K562 (cell line): ENCODE measurements at regions not wholly inside any gene's neighbourhood (a gene's known extent, or its start where the extent isn't known, plus 50 kb on each side); places are given as distances from the start of the nearest gene placed in this dataset.

Experiments
- ATAC-seq: fragments of 200-7000 bp; cut with Tn5 transposase; 3 replicates; pipeline ENCODE4 v1.9.1; 2020; ENCODE audit warnings: moderate library complexity
- BruUV-seq: library from RNA; stranded (reverse); fragments of 400-500 nt; replicated peaks from 2 replicates; lab custom pipeline; 2021; lab: Mats Ljungman, UMichigan
- CTCF ChIA-PET: fragments of 300-600 bp; formaldehyde crosslinking; extraction: SDS; loops from one replicate; lab custom pipeline; 2021; ENCODE audit warnings: low intra/inter-chr PET ratio; lab: Yijun Ruan, JAX
- POLR2A ChIA-PET: fragments of 300-600, 350-650 bp; sonication (Branson Sonifier 250); formaldehyde crosslinking; extraction: SDS; loops from one replicate; lab custom pipeline; 2021; ENCODE audit warnings: antibody characterized with exemption, inconsistent platforms; lab: Yijun Ruan, JAX
- DNase-seq, 4 experiments: peaks; one replicate each; pipeline versions ENCODE4 v3.0.0 to v3.0.0-alpha.2; 2011 to 2018; ENCODE audit warnings: low spot score in 3 of 4, mixed read lengths in 3 of 4; ENCODE audit errors: extremely low read depth in 1 of 4
- FAIRE-seq: peaks from 2 replicates; lab custom pipeline; 2011; peaks lifted over from hg19 to GRCh38; lab: Jason Lieb, UNC
- H2AFZ ChIP-seq: 2 replicates; pipeline ENCODE4 v1.6.0; 2011; ENCODE audit warnings: low read depth, low read length, control low read depth, inconsistent platforms
- H3K27ac ChIP-seq: fragments of 200-600 bp; 3 replicates; pipeline ENCODE4 v1.8.0; 2011; ENCODE audit warnings: low read depth, mild to moderate bottlenecking, control low read depth, inconsistent platforms, low read length, moderate library complexity, mixed read lengths; ENCODE audit errors: extremely low read depth
- H3K27me3 ChIP-seq, 2 experiments: fragments of 300-600 bp in 1 of 2; 2 replicates in 1 of 2; 3 replicates in 1 of 2; pipeline versions ENCODE4 v1.6.0 to v1.8.0; 2011; ENCODE audit warnings: inconsistent platforms in 2 of 2, low read length in 2 of 2, mild to moderate bottlenecking in 1 of 2, mixed read lengths in 1 of 2, moderate library complexity in 1 of 2; ENCODE audit not compliant: control insufficient read depth in 2 of 2, insufficient read depth in 2 of 2
- H3K36me3 ChIP-seq: fragments of 300-600 bp; 3 replicates; pipeline ENCODE4 v1.8.0; 2011; ENCODE audit warnings: mild to moderate bottlenecking, low read length, inconsistent platforms; ENCODE audit not compliant: control insufficient read depth, insufficient read depth
- H3K4me1 ChIP-seq, 2 experiments: fragments of 200-600 bp in 1 of 2; replicated peaks in 1 of 2; 2 replicates in 1 of 2; 3 replicates in 1 of 2; pipeline versions ENCODE4 v1.5.1 to v1.8.0; 2011; ENCODE audit warnings: inconsistent platforms in 2 of 2, low read length in 2 of 2, mild to moderate bottlenecking in 1 of 2, mixed read lengths in 1 of 2, moderate library complexity in 1 of 2; ENCODE audit not compliant: control insufficient read depth in 2 of 2, insufficient read depth in 2 of 2
- H3K4me2 ChIP-seq: 2 replicates; pipeline ENCODE4 v1.6.1; 2011; ENCODE audit warnings: low read length, control low read depth, inconsistent platforms, mixed read lengths; ENCODE audit not compliant: insufficient read depth
- H3K4me3 ChIP-seq: fragments of 200-600 bp; sonication (generic), shearing (Covaris generic); 2 replicates; pipeline ENCODE4 v1.5.1; 2016; ENCODE audit warnings: control low read depth, inconsistent platforms
- H3K79me2 ChIP-seq: fragments of 200-600 bp; 3 replicates; pipeline ENCODE4 v1.8.0; 2011; ENCODE audit warnings: low read length, inconsistent platforms; ENCODE audit not compliant: control insufficient read depth, insufficient read depth
- H3K9ac ChIP-seq, 2 experiments: 2 replicates each; pipeline versions ENCODE4 v1.6.0 to v1.6.1; 2011; ENCODE audit warnings: low read depth in 2 of 2, low read length in 2 of 2, control low read depth in 1 of 2, inconsistent platforms in 1 of 2, mild to moderate bottlenecking in 1 of 2, mixed read lengths in 1 of 2; ENCODE audit not compliant: insufficient read depth in 1 of 2
- H3K9me1 ChIP-seq: one replicate; pipeline ENCODE4 v1.6.0; 2011; ENCODE audit warnings: inconsistent platforms, mild to moderate bottlenecking, low read length, moderate library complexity; ENCODE audit not compliant: control insufficient read depth, insufficient read depth
- H3K9me3 ChIP-seq: replicated peaks from 2 replicates; pipeline ENCODE4 v1.5.1; 2011; ENCODE audit warnings: low read depth, low read length, inconsistent platforms; ENCODE audit not compliant: control insufficient read depth, insufficient read depth
- H4K20me1 ChIP-seq: replicated peaks from 2 replicates; pipeline ENCODE4 v1.6.1; 2011; ENCODE audit warnings: low read length, inconsistent platforms, mixed read lengths; ENCODE audit not compliant: control insufficient read depth, insufficient read depth
- ARID3A ChIP-seq: IDR thresholded peaks from 2 replicates; pipeline ENCODE4 v1.6.1; 2012; ENCODE audit warnings: low read depth, low read length, improper control_type of control experiment, borderline replicate concordance
- CC2D1A ChIP-seq: fragments of 450-650 bp; IDR thresholded peaks from 2 replicates; pipeline ENCODE4 v1.6.1; 2017; ENCODE audit warnings: mild to moderate bottlenecking
- FOS ChIP-seq: IDR thresholded peaks from 3 replicates; pipeline ENCODE4 v1.6.1; 2011; ENCODE audit not compliant: insufficient read length; ENCODE audit errors: extremely low read depth
- FOXK2 ChIP-seq, 2 experiments: fragments of 450-650 bp; IDR thresholded peaks in 1 of 2; conservative IDR thresholded peaks in 1 of 2; 2 replicates each; pipeline ENCODE4 v1.6.1; 2016; ENCODE audit warnings: low read depth in 2 of 2, mild to moderate bottlenecking in 1 of 2
- HOXB6 ChIP-seq: fragments of 250-450 bp; sonication (Bioruptor Pico); IDR thresholded peaks from 2 replicates; pipeline ENCODE4 v1.5.1; 2022; ENCODE audit warnings: mild to moderate bottlenecking, borderline replicate concordance
- KAT8 ChIP-seq: fragments of 450-650 bp; IDR thresholded peaks from 2 replicates; pipeline ENCODE4 v1.6.1; 2016; ENCODE audit warnings: low read depth, mild to moderate bottlenecking
- LEF1 ChIP-seq: fragments of 450-650 bp; IDR thresholded peaks from 2 replicates; pipeline ENCODE4 v1.6.1; 2016; ENCODE audit warnings: mild to moderate bottlenecking
- MCM2 ChIP-seq: fragments of 450-650 bp; IDR thresholded peaks from 2 replicates; pipeline ENCODE4 v1.6.1; 2017; ENCODE audit warnings: low read depth, mild to moderate bottlenecking
- NR2C1 ChIP-seq, 2 experiments: fragments of 450-650 bp; IDR thresholded peaks; 2 replicates each; pipeline ENCODE4 v1.6.1; 2017; ENCODE audit warnings: mild to moderate bottlenecking in 2 of 2, antibody characterized with exemption in 1 of 2, inconsistent platforms in 1 of 2, missing compliant biosample characterization in 1 of 2, missing genetic modification characterization in 1 of 2
- PHF8 ChIP-seq: fragments of 200-600 bp; sonication (generic); IDR thresholded peaks from 2 replicates; pipeline ENCODE4 v1.6.1; 2012; ENCODE audit warnings: mixed run types, mild to moderate bottlenecking, inconsistent platforms, low read length, moderate library complexity, borderline replicate concordance
- SLC30A9 ChIP-seq: fragments of 250-450 bp; sonication (Bioruptor Pico); IDR thresholded peaks from 2 replicates; pipeline ENCODE4 v1.8.0; 2022; ENCODE audit warnings: mild to moderate bottlenecking, moderate library complexity
- STAT5B ChIP-seq: fragments of 250-450 bp; sonication (Bioruptor Pico); IDR thresholded peaks from 2 replicates; pipeline ENCODE4 v1.8.0; 2021; ENCODE audit warnings: mild to moderate bottlenecking, inconsistent platforms
- ZC3H8 ChIP-seq: fragments of 450-650 bp; IDR thresholded peaks from 2 replicates; pipeline ENCODE4 v1.6.1; 2017
- ZNF280B ChIP-seq: fragments of 250-450 bp; sonication (Bioruptor Pico); IDR thresholded peaks from 2 replicates; pipeline ENCODE4 v1.5.1; 2021; ENCODE audit warnings: mild to moderate bottlenecking
- ZNF764 ChIP-seq: fragments of 250-450 bp; sonication (Bioruptor Pico); IDR thresholded peaks from 2 replicates; pipeline ENCODE4 v1.4.0; 2020; ENCODE audit warnings: low read depth, mild to moderate bottlenecking, moderate library complexity
- in situ Hi-C: fragments of 300-500 bp; cut with MboI; formaldehyde crosslinking; loops from 4 replicates; pipeline ENCODE4 v1.15.0; 2018; ENCODE audit warnings: inconsistent platforms, mixed read lengths
- intact Hi-C: fragments of 100-400 bp; cut with micrococcal nuclease; formaldehyde crosslinking; loops from 2 replicates; pipeline ENCODE4 v1.14.2; 2022

GRCh38 chr4:160492181-160492580, 1389.3 kb downstream of the RAPGEF2 start:
- intact Hi-C loops = no loop called here
- Histone ChIP-seq H2AFZ (no peak overlapping the region), H3K4me1 (no peaks in the 10 kb centered on the region), H3K4me3 (no peak overlapping the region), H4K20me1 (no peaks in the 10 kb centered on the region), H3K4me2 (no peak overlapping the region), H3K9me1 (no peaks in the 10 kb centered on the region), H3K79me2 (no peaks in the 10 kb centered on the region), H3K27me3 (no peaks in the 10 kb centered on the region), H3K27ac (no peak overlapping the region), H3K9me3 (no peaks in the 10 kb centered on the region), H3K36me3 (no peaks in the 10 kb centered on the region), H3K9ac (no peak overlapping the region)
- no peak for TF ChIP-seq PHF8
- no peak for TF ChIP-seq HOXB6
- no peak for TF ChIP-seq STAT5B (CRISPR knock-in tag)
- TF ChIP-seq ZNF764 (CRISPR knock-in tag) = no peak
- TF ChIP-seq ZNF280B (CRISPR knock-in tag) = no peak
- no peak for TF ChIP-seq ARID3A
- no peak for TF ChIP-seq MCM2
- no peak for TF ChIP-seq KAT8
- no peak for TF ChIP-seq SLC30A9
- no peak for TF ChIP-seq FOXK2 (conservative IDR thresholded peaks at IDR 0.05 in 1 of 2, IDR thresholded peaks at IDR 0.05 in 1 of 2; ENCODE audit: low read depth in 2 of 2)
- no peak for TF ChIP-seq CC2D1A
- no peak for TF ChIP-seq FOS
- TF ChIP-seq NR2C1 (IDR thresholded peaks at IDR 0.05) = no peak
- no peak for TF ChIP-seq NR2C1 (tag; IDR thresholded peaks at IDR 0.05)
- TF ChIP-seq LEF1 = no peak
- no peak for TF ChIP-seq ZC3H8
- DNase-seq = no peak
- ChIA-PET POLR2A (no interaction called here), CTCF (no interaction called here)
- ATAC-seq = no peak
- BruUV-seq = no TSS peak
- FAIRE-seq = no peak
- in situ Hi-C loops = no loop called here
